ENCODE measurements at regions not wholly inside any gene's neighbourhood (a gene's known extent, or its start where the extent isn't known, plus 50 kb on each side); places are given as distances from the start of the nearest gene placed in this dataset.
"Not testable (repeated sequence)": the region's sequence is repeated elsewhere in the genome, so short reads cannot be mapped to it uniquely, and the experiment has no call there.

- not testable (repeated sequence) for TF ChIP-seq CTCF (conservative IDR thresholded peaks at IDR 0.05; ENCODE audit: low read length); EZH2phosphoT487 (IDR thresholded peaks at IDR 0.05; ENCODE audit: borderline replicate concordance)
Observed at GRCh38 chr7:49100908-49101740, 176.8 kb downstream of the CDC14C start.

Measured in Loucy (cell line).